ENCODE measurements at regions not wholly inside any gene's neighbourhood (a gene's known extent, or its start where the extent isn't known, plus 50 kb on each side); places are given as distances from the start of the nearest gene placed in this dataset.

- Histone ChIP-seq H3K14ac (ENCODE audit: insufficient read depth, low read length) (no peak overlapping the region), H3K79me1 (ENCODE audit: insufficient read depth, low read depth, low read length, poor library complexity, severe bottlenecking) (no peaks in the 10 kb centered on the region), H2AK5ac (ENCODE audit: insufficient read length, low read length) (no peak overlapping the region), H3K27me3 (ENCODE audit: insufficient read depth, low read length) (no peaks in the 10 kb centered on the region), H3K4me1 (ENCODE audit: insufficient read depth, low read length) (no peaks in the 10 kb centered on the region; the same call in 1 of the 2 replicates), H2BK20ac (ENCODE audit: low read depth, low read length, poor library complexity, severe bottlenecking) (no peak overlapping the region), H2BK120ac (ENCODE audit: low read depth, low read length, poor library complexity, severe bottlenecking) (no peak overlapping the region), H3K9ac (ENCODE audit: extremely low read depth, insufficient read length, low read length) (no peak overlapping the region), H2BK15ac (ENCODE audit: low read depth, low read length) (no peak overlapping the region), H2BK5ac (ENCODE audit: insufficient read length, low read length) (no peak overlapping the region), H4K91ac (ENCODE audit: insufficient read length, low read depth, low read length) (no peak overlapping the region), H4K5ac (ENCODE audit: insufficient read length, low read depth, low read length) (no peak overlapping the region), H4K20me1 (ENCODE audit: control insufficient read depth, insufficient read depth, insufficient read length) (no peaks in the 10 kb centered on the region), H3K79me2 (ENCODE audit: insufficient read depth, low read length) (no peaks in the 10 kb centered on the region), H3T11ph (ENCODE audit: low read length) (no peak overlapping the region), H2BK12ac (ENCODE audit: insufficient read length, low read depth, low read length) (no peak overlapping the region), H3K23me2 (ENCODE audit: insufficient read length, low read depth, low read length, poor library complexity, severe bottlenecking) (no peaks in the 10 kb centered on the region), H3K18ac (ENCODE audit: insufficient read length, low read depth, low read length) (no peak overlapping the region), H3K4ac (ENCODE audit: low read depth, low read length) (no peak overlapping the region), H3K27ac (ENCODE audit: insufficient read length, low read depth, low read length) (no peak overlapping the region), H3K9me3 (ENCODE audit: control insufficient read depth, low read depth, low read length) (no peaks in the 10 kb centered on the region), H2AFZ (ENCODE audit: low read length) (no peak overlapping the region), H3K23ac (ENCODE audit: insufficient read length, low read depth, low read length) (no peak overlapping the region), H3K56ac (ENCODE audit: insufficient read length, low read depth, low read length) (no peak overlapping the region), H4K8ac (replicated peaks; ENCODE audit: insufficient read length, low read depth, low read length) (no peak overlapping the region), H3K4me2 (ENCODE audit: insufficient read depth, insufficient read length, low read length) (no peak overlapping the region)
- Mint-ChIP-seq H3K4me3 (no peak overlapping the region), H3K36me3 (ENCODE audit: insufficient read depth in 1 of 3, low read depth in 3 of 3) (peaks cover 0 to 4% (median 3%) of the 10 kb centered on the region in 3 experiments; a peak in 2 of 7 replicates), H3K27ac (no peak overlapping the region), H3K9me3 (peaks cover 0 to 4% of the 10 kb centered on the region in 2 experiments; a peak in 3 of 5 replicates), H3K4me1 (peaks cover 13 to 15% of the 10 kb centered on the region in 2 experiments), H3K27me3 (ENCODE audit: low read depth) (peaks cover 1% of the 10 kb centered on the region)
- WGBS (ENCODE audit: extremely low coverage, insufficient read length, low lambda C conversion rate), result no CpG with 5 or more reads among the region's 7 CpGs
- no peak for DNase-seq
- TF ChIP-seq CTCF (conservative IDR thresholded peaks at IDR 0.05), result no peak
Observed at GRCh38 chr12:94046626-94047410, 101.6 kb upstream of the PLXNC1 start.

Data from H9 (cell line).